GM21423 (cell line): ENCODE measurements at regions not wholly inside any gene's neighbourhood (a gene's known extent, or its start where the extent isn't known, plus 50 kb on each side); places are given as distances from the start of the nearest gene placed in this dataset.
"Not testable (repeated sequence)": the region's sequence is repeated elsewhere in the genome, so short reads cannot be mapped to it uniquely, and the experiment has no call there.

ENCODE experiments used
- ATAC-seq: cut with Tn5 transposase; IDR thresholded peaks from one replicate; pipeline ENCODE4 v1.9.1; 2021; ENCODE audit warnings: mild to moderate bottlenecking, moderate library complexity; ENCODE audit not compliant: unreplicated experiment

DNA sequence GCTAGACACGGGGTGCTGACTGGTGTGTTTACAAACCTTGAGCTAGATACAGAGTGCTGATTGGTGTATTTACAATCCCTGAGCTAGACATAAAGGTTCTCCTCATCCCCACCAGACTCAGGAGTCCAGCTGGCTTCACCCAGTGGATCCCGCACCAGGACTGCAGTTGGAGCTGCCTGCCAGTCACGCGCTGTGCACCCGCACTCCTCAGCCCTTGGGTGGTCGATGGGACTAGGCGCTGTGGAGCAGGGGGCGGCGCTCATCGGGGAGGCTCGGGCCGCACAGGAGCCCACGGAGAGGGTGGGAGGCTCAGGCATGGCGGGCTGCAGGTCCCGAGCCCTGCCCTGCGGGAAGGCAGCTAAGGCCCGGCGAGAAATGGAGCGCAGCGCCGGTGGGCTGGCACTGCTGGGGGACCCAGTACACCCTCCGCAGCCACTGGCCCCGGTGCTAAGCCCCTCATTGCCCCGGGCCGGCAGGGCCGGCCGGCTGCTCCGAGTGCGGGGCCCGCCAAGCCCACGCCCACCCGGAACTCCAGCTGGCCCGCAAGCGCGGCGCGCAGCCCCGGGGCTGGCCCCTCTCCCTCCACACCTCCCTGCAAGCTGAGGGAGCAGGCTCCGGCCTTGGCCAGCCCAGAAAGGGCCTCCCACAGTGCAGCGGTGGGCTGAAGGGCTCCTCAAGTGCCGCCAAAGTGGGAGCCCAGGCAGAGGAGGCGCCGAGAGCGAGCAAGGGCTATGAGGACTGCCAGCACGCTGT, 406.4 kb downstream of the HLX start:
- not testable (repeated sequence) for ATAC-seq

DNA sequence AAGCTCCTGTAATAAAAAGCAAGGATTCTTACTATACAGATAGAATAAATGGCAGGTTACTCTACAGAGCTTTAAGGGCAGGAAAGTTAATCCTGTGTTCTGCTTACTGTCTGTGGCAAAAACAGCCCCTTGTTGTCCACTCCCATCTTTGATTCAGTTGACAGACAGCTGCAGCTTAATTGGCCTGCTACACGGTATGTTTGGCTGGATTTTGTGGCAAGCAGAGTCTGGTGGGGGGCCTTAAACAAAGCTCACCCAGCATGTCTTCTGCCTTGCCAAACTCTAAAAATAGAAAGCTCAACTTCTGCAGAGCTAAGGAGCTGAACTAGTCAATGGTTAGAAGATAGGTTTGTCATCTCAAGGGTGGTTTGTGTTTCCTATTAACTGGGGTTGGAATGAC, 407.2 kb downstream of the HLX start:
- ATAC-seq = no peak

- no peak for ATAC-seq
Observed at GRCh38 chr1:221289103-221289502, 409.9 kb downstream of the HLX start.

DNA sequence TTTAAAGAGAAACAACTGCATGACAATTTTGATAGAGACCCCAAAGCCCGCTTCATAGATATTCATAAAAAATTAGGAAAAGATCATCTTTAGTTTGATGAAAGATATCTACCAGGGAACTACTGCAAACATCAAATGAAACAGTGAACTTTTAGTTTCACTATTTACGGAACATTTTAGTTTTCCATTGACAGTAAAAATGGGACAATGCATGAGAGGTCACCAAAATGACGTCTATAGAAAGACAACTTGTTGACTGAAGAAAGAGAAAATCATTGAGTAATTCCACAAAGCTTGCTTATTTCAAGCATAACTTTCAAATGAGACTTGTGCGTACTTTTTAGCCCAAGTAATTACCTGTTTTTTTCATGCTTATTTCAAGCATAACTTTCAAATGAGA, 411.4 kb downstream of the HLX start:
- no peak for ATAC-seq

DNA sequence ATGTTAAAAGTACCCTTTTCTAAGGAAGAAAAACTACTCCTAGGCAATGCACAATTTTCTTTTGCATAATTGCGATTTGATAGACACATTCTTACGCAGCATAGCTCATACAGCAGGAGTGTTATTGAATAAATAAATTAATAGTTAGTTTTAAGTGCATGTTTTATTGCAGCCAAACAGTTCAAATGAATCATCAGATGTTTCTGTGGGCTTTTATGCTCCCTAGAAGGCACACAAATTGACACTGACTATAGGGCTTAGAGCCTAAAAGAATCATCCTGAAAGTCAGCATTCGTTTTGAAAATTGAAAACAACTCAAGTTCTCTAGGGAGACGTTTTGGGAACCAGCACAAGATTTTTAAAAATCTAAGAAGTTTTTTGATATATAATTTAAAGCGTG, 411.9 kb downstream of the HLX start:
- no peak for ATAC-seq

GRCh38 chr1:221292652-221293051, 413.4 kb downstream of the HLX start:
- no peak for ATAC-seq

- ATAC-seq = no peak
Observed at GRCh38 chr1:221294242-221294641, 415.0 kb downstream of the HLX start.

GRCh38 chr1:221302357-221302756, 423.1 kb downstream of the HLX start:
- no peak for ATAC-seq

- ATAC-seq = no peak
Observed at GRCh38 chr1:221302810-221303209, 423.6 kb downstream of the HLX start.

DNA sequence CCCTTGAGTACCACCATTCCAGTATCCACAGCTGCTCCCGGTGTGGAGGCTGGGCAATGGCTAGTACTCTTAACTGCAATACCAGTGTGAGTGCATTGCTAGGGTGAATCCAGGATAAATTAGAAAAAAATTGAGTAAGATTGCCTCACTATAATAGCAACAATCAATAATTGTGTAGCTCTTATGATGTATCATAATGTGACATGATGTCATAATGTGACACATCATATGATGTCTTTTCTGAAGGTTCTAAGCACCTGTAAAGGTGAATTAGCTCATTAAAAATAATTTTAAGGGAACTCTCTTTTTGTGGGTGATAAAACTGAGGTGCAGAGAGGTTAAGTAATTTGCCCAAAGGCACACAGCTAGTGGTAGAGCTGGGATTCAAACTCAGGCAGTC, 424.4 kb downstream of the HLX start:
- no peak for ATAC-seq

DNA sequence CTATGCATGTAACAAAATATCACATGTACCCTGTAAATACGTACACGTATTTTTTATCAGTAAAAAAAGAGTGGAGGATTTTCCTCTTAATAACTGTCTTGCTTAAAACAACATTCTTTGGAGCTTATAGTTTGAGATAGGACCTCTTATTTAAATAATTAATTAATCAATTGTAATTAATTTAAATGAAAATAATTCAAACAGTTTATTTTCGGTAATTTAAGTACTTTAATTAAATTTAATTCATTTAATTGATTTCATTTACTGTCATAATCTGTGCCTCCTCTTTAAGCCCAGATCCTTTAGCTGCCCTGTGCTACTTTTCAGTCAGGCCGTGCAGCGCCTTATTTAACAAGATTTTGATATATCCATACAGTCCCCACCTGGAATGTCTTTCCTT, 427.0 kb downstream of the HLX start:
- ATAC-seq = no peak

- no peak for ATAC-seq
Observed at GRCh38 chr1:221308534-221309511, 429.6 kb downstream of the HLX start.

DNA sequence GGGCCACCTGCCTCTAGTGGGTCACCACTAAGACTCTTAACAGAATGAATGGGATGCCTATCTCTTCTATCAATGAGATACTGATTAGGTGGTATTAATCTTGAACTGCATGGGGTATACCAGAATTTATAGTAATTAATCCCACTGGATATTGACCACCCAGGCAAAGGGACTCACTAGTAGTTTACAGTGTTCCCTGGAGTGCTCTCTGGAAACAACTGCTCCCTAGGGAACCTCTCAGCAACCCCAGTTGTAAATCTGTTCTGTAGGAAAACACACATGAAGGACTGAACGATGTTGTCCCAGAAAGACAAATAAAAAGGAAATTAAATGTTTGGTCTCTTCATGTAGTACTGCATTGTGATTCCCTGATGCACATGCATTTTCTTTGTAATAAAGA, 430.5 kb downstream of the HLX start:
- ATAC-seq = no peak

DNA sequence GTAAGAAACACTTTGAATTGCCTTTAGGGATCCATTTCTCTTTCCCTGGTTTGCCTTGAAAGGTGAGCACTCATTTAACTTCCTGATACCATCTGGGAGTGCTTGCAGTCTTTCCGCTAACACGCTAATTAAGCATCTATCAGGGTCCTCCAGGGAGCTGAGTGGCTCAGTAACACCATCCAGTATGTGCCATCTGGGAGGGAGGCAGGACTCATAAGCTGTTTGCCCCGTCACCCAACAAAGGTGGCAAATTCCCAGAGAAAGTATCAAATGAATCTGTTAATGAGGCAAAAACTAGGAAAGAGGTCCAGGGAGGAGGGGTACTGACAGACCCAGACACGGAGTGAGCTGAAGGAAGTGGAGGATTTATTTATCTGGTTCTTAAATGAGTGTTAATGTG, 430.9 kb downstream of the HLX start:
- ATAC-seq = no peak

DNA sequence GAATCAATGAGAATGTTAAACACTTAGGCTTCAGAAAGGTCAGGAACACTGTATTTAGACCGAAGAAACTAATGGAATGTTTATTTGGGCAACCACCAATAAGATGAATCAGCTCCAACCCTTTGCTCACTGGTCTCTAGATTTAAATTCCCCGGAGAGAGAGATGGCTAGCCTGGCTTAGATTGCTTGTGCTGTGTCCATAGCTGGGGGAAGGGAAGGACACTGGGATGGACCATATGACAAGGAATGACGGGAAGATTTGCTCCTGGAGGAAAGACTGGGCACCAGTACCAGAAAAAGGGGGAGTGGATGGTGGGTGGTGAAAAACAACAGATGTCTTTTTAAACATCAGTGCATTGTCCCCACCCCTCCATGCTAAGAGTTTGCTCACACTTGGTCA, 426.6 kb downstream of the DUSP10 start:
- no peak for ATAC-seq

- no peak for ATAC-seq
Observed at GRCh38 chr1:221316491-221317056, 425.3 kb downstream of the DUSP10 start.

GRCh38 chr1:221317537-221317936, 424.4 kb downstream of the DUSP10 start:
- no peak for ATAC-seq

- ATAC-seq = no peak
Observed at GRCh38 chr1:221327954-221328353, 413.9 kb downstream of the DUSP10 start.

DNA sequence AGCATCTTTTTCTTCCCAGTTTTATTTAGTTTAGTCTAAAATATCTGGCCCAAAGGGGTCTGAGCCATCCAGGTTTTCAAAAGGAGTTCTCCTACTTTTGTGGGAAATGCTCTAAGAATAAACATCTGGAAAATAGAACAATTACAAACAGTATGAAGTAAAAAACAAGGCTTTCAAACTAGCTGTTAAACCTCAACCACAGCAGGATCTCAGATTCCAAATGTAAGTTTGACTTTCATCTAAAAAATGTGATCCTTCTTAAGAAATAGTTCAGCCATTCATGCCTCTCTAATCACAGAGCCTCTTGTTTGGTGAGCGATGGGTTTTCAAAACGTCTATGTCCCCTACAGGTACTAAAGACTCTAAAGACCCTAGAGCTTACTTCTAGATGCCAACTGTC, 413.5 kb downstream of the DUSP10 start:
- ATAC-seq = no peak

- no peak for ATAC-seq
Observed at GRCh38 chr1:221331273-221332183, 410.4 kb downstream of the DUSP10 start.

- no peak for ATAC-seq
Observed at GRCh38 chr1:221334062-221334461, 407.8 kb downstream of the DUSP10 start.
